HEK293 (cell line): ENCODE measurements at regions not wholly inside any gene's neighbourhood (a gene's known extent, or its start where the extent isn't known, plus 50 kb on each side); places are given as distances from the start of the nearest gene placed in this dataset.

Experiments
- CTCF ChIA-PET: fragments of 350-600 bp; formaldehyde crosslinking; extraction: SDS; loops from one replicate; lab custom pipeline; 2021; ENCODE audit warnings: antibody characterized with exemption; lab: Yijun Ruan, JAX
- POLR2A ChIA-PET: fragments of 300-600 bp; formaldehyde crosslinking; extraction: SDS; loops from one replicate; lab custom pipeline; 2020; ENCODE audit warnings: antibody characterized with exemption, inconsistent platforms; lab: Yijun Ruan, JAX
- H3K27ac ChIP-seq: fragments of 200-500 bp; sonication (Bioruptor generic); 2 replicates; pipeline ENCODE4 v1.5.1; 2014; ENCODE audit warnings: low read depth, low read length, control low read depth, inconsistent platforms; ENCODE audit errors: extremely low read depth
- H3K36me3 ChIP-seq, 2 experiments: fragments of 200-500 bp in 1 of 2; sonication (Bioruptor generic) in 1 of 2; 1 replicate in 1 of 2; 2 replicates in 1 of 2; pipeline ENCODE4 v1.5.1; 2014 to 2017; ENCODE audit warnings: inconsistent platforms in 2 of 2, low read length in 2 of 2; ENCODE audit not compliant: control insufficient read depth in 2 of 2, insufficient read depth in 1 of 2
- H3K4me1 ChIP-seq: fragments of 200-500 bp; sonication (Bioruptor generic); 2 replicates; pipeline ENCODE4 v1.5.1; 2014; ENCODE audit warnings: mild to moderate bottlenecking, low read length, inconsistent platforms; ENCODE audit not compliant: control insufficient read depth, insufficient read depth
- H3K4me3 ChIP-seq: 2 replicates; pipeline ENCODE4 v1.5.1; 2011; ENCODE audit warnings: low read depth, mild to moderate bottlenecking, control low read depth, low read length, moderate library complexity
- H3K9me3 ChIP-seq: fragments of 200-500 bp; sonication (Bioruptor generic); 2 replicates; pipeline ENCODE4 v1.5.1; 2014; ENCODE audit warnings: low read depth, low read length, inconsistent platforms; ENCODE audit not compliant: control insufficient read depth, insufficient read depth
- GLI4 ChIP-seq: fragments of 450-650 bp; formaldehyde crosslinking; IDR thresholded peaks from 2 replicates; pipeline ENCODE4 v1.5.1; 2016; ENCODE audit warnings: missing biosample characterization, missing genetic modification characterization
- GLIS1 ChIP-seq: fragments of 450-650 bp; formaldehyde crosslinking; IDR thresholded peaks from 2 replicates; pipeline ENCODE4 v1.5.1; 2016; ENCODE audit warnings: missing biosample characterization, missing genetic modification characterization
- KLF9 ChIP-seq: fragments of 450-650 bp; formaldehyde crosslinking; IDR thresholded peaks from 2 replicates; pipeline ENCODE4 v1.5.1; 2016; ENCODE audit warnings: missing biosample characterization, missing genetic modification characterization, low read depth
- SP7 ChIP-seq: fragments of 450-650 bp; formaldehyde crosslinking; IDR thresholded peaks from 2 replicates; pipeline ENCODE4 v1.5.1; 2016; ENCODE audit warnings: missing biosample characterization, missing genetic modification characterization
- ZBTB17 ChIP-seq: fragments of 450-650 bp; formaldehyde crosslinking; IDR thresholded peaks from 2 replicates; pipeline ENCODE4 v1.5.1; 2016; ENCODE audit warnings: missing biosample characterization, missing genetic modification characterization
- ZBTB7A ChIP-seq: fragments of 450-650 bp; formaldehyde crosslinking; IDR thresholded peaks from 2 replicates; pipeline ENCODE4 v1.5.1; 2016; ENCODE audit warnings: low read depth, missing biosample characterization, missing genetic modification characterization
- ZFP3 ChIP-seq: fragments of 450-650 bp; formaldehyde crosslinking; IDR thresholded peaks from 2 replicates; pipeline ENCODE4 v1.5.1; 2016; ENCODE audit warnings: low read depth, missing biosample characterization, missing genetic modification characterization
- ZFP37 ChIP-seq: fragments of 450-650 bp; formaldehyde crosslinking; IDR thresholded peaks from 2 replicates; pipeline ENCODE4 v1.5.1; 2016; ENCODE audit warnings: missing biosample characterization, missing genetic modification characterization
- ZNF112 ChIP-seq: fragments of 450-650 bp; formaldehyde crosslinking; IDR thresholded peaks from 2 replicates; pipeline ENCODE4 v1.5.0; 2017; ENCODE audit warnings: missing biosample characterization, missing genetic modification characterization
- ZNF202 ChIP-seq: fragments of 450-650 bp; formaldehyde crosslinking; IDR thresholded peaks from 2 replicates; pipeline ENCODE4 v1.5.1; 2016; ENCODE audit warnings: missing biosample characterization, missing genetic modification characterization, borderline replicate concordance
- ZNF239 ChIP-seq: fragments of 450-650 bp; formaldehyde crosslinking; IDR thresholded peaks from 2 replicates; pipeline ENCODE4 v1.5.1; 2016; ENCODE audit warnings: missing biosample characterization, missing genetic modification characterization
- ZNF292 ChIP-seq: fragments of 450-650 bp; formaldehyde crosslinking; IDR thresholded peaks from 2 replicates; pipeline ENCODE4 v1.5.1; 2016; ENCODE audit warnings: low read depth, missing biosample characterization, missing genetic modification characterization, borderline replicate concordance
- ZNF311 ChIP-seq: fragments of 450-650 bp; formaldehyde crosslinking; IDR thresholded peaks from 2 replicates; pipeline ENCODE4 v1.5.1; 2017; ENCODE audit warnings: missing biosample characterization, missing genetic modification characterization, borderline replicate concordance
- ZNF776 ChIP-seq: fragments of 450-650 bp; formaldehyde crosslinking; IDR thresholded peaks from 2 replicates; pipeline ENCODE4 v1.5.0; 2017; ENCODE audit warnings: missing biosample characterization, missing genetic modification characterization, borderline replicate concordance
- ZSCAN30 ChIP-seq: fragments of 450-650 bp; IDR thresholded peaks from 2 replicates; pipeline ENCODE4 v1.5.1; 2018; ENCODE audit warnings: missing biosample characterization, mild to moderate bottlenecking, missing genetic modification characterization, moderate library complexity
- TF ChIP-seq, protein P1 (sequence below): fragments of 450-650 bp; formaldehyde crosslinking; IDR thresholded peaks from 2 replicates; pipeline ENCODE4 v1.5.1; 2016; ENCODE audit warnings: missing biosample characterization, missing genetic modification characterization, borderline replicate concordance
- TF ChIP-seq, protein P2 (sequence below): fragments of 450-650 bp; formaldehyde crosslinking; IDR thresholded peaks from 2 replicates; pipeline ENCODE4 v1.5.1; 2017; ENCODE audit warnings: missing biosample characterization, missing genetic modification characterization
- TF ChIP-seq, protein P3 (sequence below): fragments of 450-650 bp; formaldehyde crosslinking; IDR thresholded peaks from 2 replicates; pipeline ENCODE4 v1.5.0; 2017; ENCODE audit warnings: missing biosample characterization, missing genetic modification characterization, borderline replicate concordance
- TF ChIP-seq, protein P4 (sequence below): fragments of 450-650 bp; formaldehyde crosslinking; IDR thresholded peaks from 2 replicates; pipeline ENCODE4 v1.5.1; 2016; ENCODE audit warnings: missing biosample characterization, missing genetic modification characterization, borderline replicate concordance
- TF ChIP-seq, protein P5 (sequence below): fragments of 450-650 bp; formaldehyde crosslinking; IDR thresholded peaks from 2 replicates; pipeline ENCODE4 v1.5.1; 2016; ENCODE audit warnings: missing biosample characterization, missing genetic modification characterization

DNA sequence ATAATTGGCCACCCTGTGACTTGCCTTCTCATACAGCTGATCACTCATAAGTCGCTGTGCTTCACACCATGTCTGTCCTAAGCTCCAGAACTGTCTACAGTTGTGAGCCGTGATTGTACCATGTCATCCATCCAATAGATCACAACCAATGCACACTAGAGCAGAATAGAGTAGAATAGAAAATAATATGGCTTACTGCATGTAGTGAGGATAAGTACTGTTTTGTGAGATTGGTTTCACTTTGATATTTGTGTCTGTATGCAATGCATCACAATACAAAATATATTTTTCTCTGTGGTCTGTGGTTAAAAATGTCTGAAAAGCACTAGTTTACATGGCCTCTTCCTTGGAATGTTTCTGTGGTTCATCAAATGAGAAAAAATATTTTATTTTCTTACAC, 237.6 kb upstream of the PRKD1 start:
- ChIA-PET POLR2A (no interaction called here), CTCF (no interaction called here)
- no peaks in the 10 kb centered on the region; the same call in 1 of the 2 replicates for H3K9me3 ChIP-seq
- no peak for TF ChIP-seq ZBTB17
- TF ChIP-seq ZFP37, result no peak
- TF ChIP-seq, protein P1, sequence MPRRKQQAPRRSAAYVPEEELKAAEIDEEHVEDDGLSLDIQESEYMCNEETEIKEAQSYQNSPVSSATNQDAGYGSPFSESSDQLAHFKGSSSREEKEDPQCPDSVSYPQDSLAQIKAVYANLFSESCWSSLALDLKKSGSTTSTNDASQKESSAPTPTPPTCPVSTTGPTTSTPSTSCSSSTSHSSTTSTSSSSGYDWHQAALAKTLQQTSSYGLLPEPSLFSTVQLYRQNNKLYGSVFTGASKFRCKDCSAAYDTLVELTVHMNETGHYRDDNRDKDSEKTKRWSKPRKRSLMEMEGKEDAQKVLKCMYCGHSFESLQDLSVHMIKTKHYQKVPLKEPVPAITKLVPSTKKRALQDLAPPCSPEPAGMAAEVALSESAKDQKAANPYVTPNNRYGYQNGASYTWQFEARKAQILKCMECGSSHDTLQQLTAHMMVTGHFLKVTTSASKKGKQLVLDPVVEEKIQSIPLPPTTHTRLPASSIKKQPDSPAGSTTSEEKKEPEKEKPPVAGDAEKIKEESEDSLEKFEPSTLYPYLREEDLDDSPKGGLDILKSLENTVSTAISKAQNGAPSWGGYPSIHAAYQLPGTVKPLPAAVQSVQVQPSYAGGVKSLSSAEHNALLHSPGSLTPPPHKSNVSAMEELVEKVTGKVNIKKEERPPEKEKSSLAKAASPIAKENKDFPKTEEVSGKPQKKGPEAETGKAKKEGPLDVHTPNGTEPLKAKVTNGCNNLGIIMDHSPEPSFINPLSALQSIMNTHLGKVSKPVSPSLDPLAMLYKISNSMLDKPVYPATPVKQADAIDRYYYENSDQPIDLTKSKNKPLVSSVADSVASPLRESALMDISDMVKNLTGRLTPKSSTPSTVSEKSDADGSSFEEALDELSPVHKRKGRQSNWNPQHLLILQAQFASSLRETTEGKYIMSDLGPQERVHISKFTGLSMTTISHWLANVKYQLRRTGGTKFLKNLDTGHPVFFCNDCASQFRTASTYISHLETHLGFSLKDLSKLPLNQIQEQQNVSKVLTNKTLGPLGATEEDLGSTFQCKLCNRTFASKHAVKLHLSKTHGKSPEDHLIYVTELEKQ, result no peak
- no peak for TF ChIP-seq ZNF202 (tag by site-specific recombination)
- TF ChIP-seq ZNF112 (tag by site-specific recombination), result no peak
- TF ChIP-seq KLF9 (tag by site-specific recombination), result no peak
- no peak for TF ChIP-seq ZBTB7A
- no peak for TF ChIP-seq GLIS1 (tag by site-specific recombination)
- no peak for TF ChIP-seq ZNF311 (tag by site-specific recombination)
- no peak for TF ChIP-seq GLI4 (tag by site-specific recombination)
- TF ChIP-seq, protein P2, sequence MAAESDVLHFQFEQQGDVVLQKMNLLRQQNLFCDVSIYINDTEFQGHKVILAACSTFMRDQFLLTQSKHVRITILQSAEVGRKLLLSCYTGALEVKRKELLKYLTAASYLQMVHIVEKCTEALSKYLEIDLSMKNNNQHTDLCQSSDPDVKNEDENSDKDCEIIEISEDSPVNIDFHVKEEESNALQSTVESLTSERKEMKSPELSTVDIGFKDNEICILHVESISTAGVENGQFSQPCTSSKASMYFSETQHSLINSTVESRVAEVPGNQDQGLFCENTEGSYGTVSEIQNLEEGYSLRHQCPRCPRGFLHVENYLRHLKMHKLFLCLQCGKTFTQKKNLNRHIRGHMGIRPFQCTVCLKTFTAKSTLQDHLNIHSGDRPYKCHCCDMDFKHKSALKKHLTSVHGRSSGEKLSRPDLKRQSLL, result no peak
- TF ChIP-seq, protein P3, sequence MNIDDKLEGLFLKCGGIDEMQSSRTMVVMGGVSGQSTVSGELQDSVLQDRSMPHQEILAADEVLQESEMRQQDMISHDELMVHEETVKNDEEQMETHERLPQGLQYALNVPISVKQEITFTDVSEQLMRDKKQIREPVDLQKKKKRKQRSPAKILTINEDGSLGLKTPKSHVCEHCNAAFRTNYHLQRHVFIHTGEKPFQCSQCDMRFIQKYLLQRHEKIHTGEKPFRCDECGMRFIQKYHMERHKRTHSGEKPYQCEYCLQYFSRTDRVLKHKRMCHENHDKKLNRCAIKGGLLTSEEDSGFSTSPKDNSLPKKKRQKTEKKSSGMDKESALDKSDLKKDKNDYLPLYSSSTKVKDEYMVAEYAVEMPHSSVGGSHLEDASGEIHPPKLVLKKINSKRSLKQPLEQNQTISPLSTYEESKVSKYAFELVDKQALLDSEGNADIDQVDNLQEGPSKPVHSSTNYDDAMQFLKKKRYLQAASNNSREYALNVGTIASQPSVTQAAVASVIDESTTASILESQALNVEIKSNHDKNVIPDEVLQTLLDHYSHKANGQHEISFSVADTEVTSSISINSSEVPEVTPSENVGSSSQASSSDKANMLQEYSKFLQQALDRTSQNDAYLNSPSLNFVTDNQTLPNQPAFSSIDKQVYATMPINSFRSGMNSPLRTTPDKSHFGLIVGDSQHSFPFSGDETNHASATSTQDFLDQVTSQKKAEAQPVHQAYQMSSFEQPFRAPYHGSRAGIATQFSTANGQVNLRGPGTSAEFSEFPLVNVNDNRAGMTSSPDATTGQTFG (tag by site-specific recombination), result no peak
- H3K27ac ChIP-seq, result no peak overlapping the region
- H3K4me1 ChIP-seq, result no peaks in the 10 kb centered on the region
- no peaks in the 10 kb centered on the region for H3K36me3 ChIP-seq
- H3K4me3 ChIP-seq, result no peak overlapping the region

DNA sequence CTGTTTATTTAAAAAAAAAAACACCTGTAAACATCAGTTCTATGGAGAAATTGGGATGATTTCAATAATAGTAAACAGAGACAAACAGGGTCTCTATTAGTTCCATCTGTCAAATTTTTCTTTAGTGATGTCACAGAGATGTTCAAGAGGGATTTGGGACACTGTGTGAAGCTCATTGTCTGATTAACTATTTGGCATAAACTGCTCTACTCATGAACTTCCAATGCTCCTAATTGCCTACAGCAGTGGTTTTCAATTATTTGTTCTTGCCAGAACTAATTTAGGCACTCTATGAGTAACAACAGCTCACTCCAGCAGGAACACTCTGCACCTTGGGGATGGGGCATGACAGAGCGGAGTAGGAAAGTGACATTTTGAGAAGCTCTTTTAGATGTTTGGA, 250.1 kb upstream of the PRKD1 start:
- Histone ChIP-seq H3K9me3 (no peaks in the 10 kb centered on the region), H3K4me3 (no peak overlapping the region), H3K36me3 (no peaks in the 10 kb centered on the region), H3K4me1 (no peaks in the 10 kb centered on the region), H3K27ac (no peak overlapping the region)
- CTCF ChIA-PET, result interaction anchor here (0.6 kb wide), 1 partner anchor 1423 kb away, joined by 3 read pairs; no protein-coding TSS in a partner anchor
- POLR2A ChIA-PET, result no interaction called here
- TF ChIP-seq, protein P4, sequence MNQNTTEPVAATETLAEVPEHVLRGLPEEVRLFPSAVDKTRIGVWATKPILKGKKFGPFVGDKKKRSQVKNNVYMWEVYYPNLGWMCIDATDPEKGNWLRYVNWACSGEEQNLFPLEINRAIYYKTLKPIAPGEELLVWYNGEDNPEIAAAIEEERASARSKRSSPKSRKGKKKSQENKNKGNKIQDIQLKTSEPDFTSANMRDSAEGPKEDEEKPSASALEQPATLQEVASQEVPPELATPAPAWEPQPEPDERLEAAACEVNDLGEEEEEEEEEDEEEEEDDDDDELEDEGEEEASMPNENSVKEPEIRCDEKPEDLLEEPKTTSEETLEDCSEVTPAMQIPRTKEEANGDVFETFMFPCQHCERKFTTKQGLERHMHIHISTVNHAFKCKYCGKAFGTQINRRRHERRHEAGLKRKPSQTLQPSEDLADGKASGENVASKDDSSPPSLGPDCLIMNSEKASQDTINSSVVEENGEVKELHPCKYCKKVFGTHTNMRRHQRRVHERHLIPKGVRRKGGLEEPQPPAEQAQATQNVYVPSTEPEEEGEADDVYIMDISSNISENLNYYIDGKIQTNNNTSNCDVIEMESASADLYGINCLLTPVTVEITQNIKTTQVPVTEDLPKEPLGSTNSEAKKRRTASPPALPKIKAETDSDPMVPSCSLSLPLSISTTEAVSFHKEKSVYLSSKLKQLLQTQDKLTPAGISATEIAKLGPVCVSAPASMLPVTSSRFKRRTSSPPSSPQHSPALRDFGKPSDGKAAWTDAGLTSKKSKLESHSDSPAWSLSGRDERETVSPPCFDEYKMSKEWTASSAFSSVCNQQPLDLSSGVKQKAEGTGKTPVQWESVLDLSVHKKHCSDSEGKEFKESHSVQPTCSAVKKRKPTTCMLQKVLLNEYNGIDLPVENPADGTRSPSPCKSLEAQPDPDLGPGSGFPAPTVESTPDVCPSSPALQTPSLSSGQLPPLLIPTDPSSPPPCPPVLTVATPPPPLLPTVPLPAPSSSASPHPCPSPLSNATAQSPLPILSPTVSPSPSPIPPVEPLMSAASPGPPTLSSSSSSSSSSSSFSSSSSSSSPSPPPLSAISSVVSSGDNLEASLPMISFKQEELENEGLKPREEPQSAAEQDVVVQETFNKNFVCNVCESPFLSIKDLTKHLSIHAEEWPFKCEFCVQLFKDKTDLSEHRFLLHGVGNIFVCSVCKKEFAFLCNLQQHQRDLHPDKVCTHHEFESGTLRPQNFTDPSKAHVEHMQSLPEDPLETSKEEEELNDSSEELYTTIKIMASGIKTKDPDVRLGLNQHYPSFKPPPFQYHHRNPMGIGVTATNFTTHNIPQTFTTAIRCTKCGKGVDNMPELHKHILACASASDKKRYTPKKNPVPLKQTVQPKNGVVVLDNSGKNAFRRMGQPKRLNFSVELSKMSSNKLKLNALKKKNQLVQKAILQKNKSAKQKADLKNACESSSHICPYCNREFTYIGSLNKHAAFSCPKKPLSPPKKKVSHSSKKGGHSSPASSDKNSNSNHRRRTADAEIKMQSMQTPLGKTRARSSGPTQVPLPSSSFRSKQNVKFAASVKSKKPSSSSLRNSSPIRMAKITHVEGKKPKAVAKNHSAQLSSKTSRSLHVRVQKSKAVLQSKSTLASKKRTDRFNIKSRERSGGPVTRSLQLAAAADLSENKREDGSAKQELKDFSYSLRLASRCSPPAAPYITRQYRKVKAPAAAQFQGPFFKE, result no peak
- no peak for TF ChIP-seq ZFP3 (tag by site-specific recombination)
- TF ChIP-seq, protein P5, sequence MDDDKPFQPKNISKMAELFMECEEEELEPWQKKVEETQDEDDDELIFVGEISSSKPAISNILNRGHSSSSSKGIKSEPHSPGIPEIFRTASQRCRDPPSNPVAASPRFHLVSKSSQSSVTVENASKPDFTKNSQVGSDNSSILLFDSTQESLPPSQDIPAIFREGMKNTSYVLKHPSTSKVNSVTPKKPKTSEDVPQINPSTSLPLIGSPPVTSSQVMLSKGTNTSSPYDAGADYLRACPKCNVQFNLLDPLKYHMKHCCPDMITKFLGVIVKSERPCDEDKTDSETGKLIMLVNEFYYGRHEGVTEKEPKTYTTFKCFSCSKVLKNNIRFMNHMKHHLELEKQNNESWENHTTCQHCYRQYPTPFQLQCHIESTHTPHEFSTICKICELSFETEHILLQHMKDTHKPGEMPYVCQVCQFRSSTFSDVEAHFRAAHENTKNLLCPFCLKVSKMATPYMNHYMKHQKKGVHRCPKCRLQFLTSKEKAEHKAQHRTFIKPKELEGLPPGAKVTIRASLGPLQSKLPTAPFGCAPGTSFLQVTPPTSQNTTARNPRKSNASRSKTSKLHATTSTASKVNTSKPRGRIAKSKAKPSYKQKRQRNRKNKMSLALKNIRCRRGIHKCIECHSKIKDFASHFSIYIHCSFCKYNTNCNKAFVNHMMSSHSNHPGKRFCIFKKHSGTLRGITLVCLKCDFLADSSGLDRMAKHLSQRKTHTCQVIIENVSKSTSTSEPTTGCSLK (tag by site-specific recombination), result no peak
- no peak for TF ChIP-seq ZNF239 (tag by site-specific recombination)
- no peak for TF ChIP-seq ZNF776
- no peak for TF ChIP-seq SP7
- TF ChIP-seq ZSCAN30 (tag by site-specific recombination), result no peak
- TF ChIP-seq ZNF292 (tag by site-specific recombination), result no peak
